ENCODE measurements at regions not wholly inside any gene's neighbourhood (a gene's known extent, or its start where the extent isn't known, plus 50 kb on each side); places are given as distances from the start of the nearest gene placed in this dataset.

GRCh38 chr4:83192634-83193033 lies 78.1 kb upstream of the PLAC8 start:
- no peak overlapping the region for H3K4me3 ChIP-seq (ENCODE audit: low read depth, low read length)
- CTCF ChIA-PET, result no interaction called here
- no peak for TF ChIP-seq CTCF (IDR thresholded peaks at IDR 0.05; ENCODE audit: insufficient read depth, low read length, missing control alignments)
- DNase-seq (ENCODE audit: low read depth, low spot score), result no peak
- POLR2A ChIA-PET, result no interaction called here

- ChIA-PET CTCF (no interaction called here), POLR2A (no interaction called here)
- no peak overlapping the region for H3K4me3 ChIP-seq (ENCODE audit: low read depth, low read length)
- no peak for DNase-seq (ENCODE audit: low read depth, low spot score)
- TF ChIP-seq CTCF (IDR thresholded peaks at IDR 0.05; ENCODE audit: insufficient read depth, low read length, missing control alignments), result no peak
Measured at GRCh38 chr4:83191026-83191425, 76.5 kb upstream of the PLAC8 start.

GRCh38 chr4:83189631-83190136 lies 75.2 kb upstream of the PLAC8 start:
- CTCF ChIA-PET, result no interaction called here
- no peak for DNase-seq (ENCODE audit: low read depth, low spot score)
- TF ChIP-seq CTCF (IDR thresholded peaks at IDR 0.05; ENCODE audit: insufficient read depth, low read length, missing control alignments), result no peak
- no peak overlapping the region for H3K4me3 ChIP-seq (ENCODE audit: low read depth, low read length)
- POLR2A ChIA-PET, result no interaction called here

- H3K4me3 ChIP-seq (ENCODE audit: low read depth, low read length), result no peak overlapping the region
- ChIA-PET CTCF (no interaction called here), POLR2A (no interaction called here)
- no peak for TF ChIP-seq CTCF (IDR thresholded peaks at IDR 0.05; ENCODE audit: insufficient read depth, low read length, missing control alignments)
- DNase-seq (ENCODE audit: low read depth, low spot score), result no peak
Measured at GRCh38 chr4:83180431-83180968, 66.0 kb upstream of the PLAC8 start.

- H3K4me3 ChIP-seq (ENCODE audit: low read depth, low read length), result no peak overlapping the region
- ChIA-PET CTCF (no interaction called here), POLR2A (no interaction called here)
- TF ChIP-seq CTCF (IDR thresholded peaks at IDR 0.05; ENCODE audit: insufficient read depth, low read length, missing control alignments), result no peak
- DNase-seq (ENCODE audit: low read depth, low spot score), result no peak
Measured at GRCh38 chr4:83179205-83179604, 64.7 kb upstream of the PLAC8 start.

- ChIA-PET CTCF (interaction anchor here (1.0 kb wide), 1 partner anchor 84 kb away, joined by 4 read pairs; no protein-coding TSS in a partner anchor), POLR2A (no interaction called here)
- H3K4me3 ChIP-seq (ENCODE audit: low read depth, low read length), result no peak overlapping the region
- DNase-seq (ENCODE audit: low read depth, low spot score), result no peak
- TF ChIP-seq CTCF (IDR thresholded peaks at IDR 0.05; ENCODE audit: insufficient read depth, low read length, missing control alignments), result no peak
Measured at GRCh38 chr4:83178029-83178428, 63.5 kb upstream of the PLAC8 start.

All from AG04449 (cell line).